ENCODE measurements at regions not wholly inside any gene's neighbourhood (a gene's known extent, or its start where the extent isn't known, plus 50 kb on each side); places are given as distances from the start of the nearest gene placed in this dataset.

DNA sequence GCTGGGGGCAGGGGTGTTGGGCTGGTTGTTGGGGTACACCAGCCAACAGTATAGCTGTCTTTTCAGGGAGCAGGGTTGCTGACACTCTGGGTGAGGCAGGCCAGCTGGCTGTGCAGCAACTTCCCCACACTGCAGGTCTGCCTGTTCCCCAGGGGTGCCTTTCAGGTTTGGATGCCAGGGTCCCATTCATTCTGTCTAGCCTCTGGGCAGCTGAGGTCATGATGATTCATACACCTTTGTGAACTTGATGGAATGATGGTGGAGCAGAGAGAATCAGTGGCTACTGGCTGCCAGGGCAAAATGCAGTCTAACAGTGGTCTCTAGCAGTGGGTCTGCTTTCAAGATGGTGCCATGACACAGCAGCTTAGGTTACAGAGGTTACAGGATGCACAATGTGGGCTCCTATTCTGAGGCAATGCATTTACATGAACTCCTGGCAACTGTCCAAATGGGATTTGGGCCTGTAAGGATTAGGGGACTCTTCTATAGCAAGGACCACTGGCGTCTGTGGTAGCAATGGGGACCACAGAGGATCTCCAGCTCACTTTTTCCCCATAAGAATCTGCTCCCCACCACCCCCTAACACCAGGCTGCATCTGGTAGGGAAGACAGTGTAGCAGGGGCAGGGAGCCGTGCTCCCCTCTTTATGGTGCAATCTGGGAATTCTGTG is 103.7 kb downstream of the FEM1C start:
- Histone ChIP-seq H3K27me3 (ENCODE audit: control insufficient read depth in 1 of 2, insufficient read depth in 2 of 2, low read length in 2 of 2) (peaks cover 5% of the 10 kb centered on the region in 2 experiments), H3K36me3 (ENCODE audit: insufficient read depth, low read length) (no peaks in the 10 kb centered on the region), H3K4me3 (ENCODE audit: low read length) (no peak overlapping the region), H3K4me1 (ENCODE audit: insufficient read depth, low read length) (no peaks in the 10 kb centered on the region), H3K27ac (ENCODE audit: low read depth in 1 of 2, low read length in 2 of 2) (no peak overlapping the region), H3K9me3 (ENCODE audit: control insufficient read depth in 1 of 2, insufficient read depth in 1 of 2, low read length in 2 of 2) (peaks cover 7 to 13% of the 10 kb centered on the region in 2 experiments)
- Mint-ChIP-seq H3K27me3 (peaks cover 38% of the 10 kb centered on the region), H3K4me1 (ENCODE audit: low read depth) (no peaks in the 10 kb centered on the region), H3K36me3 (ENCODE audit: low read depth) (no peaks in the 10 kb centered on the region), H3K4me3 (no peak overlapping the region), H3K9me3 (peaks cover 18% of the 10 kb centered on the region), H3K27ac (no peak overlapping the region)
- intact Hi-C loops (cut with DNase I, micrococcal nuclease): no loop called here
- CTCF ChIA-PET: no interaction called here
- ATAC-seq (ENCODE audit: poor library complexity) (no peak), DNase-seq (no peak)
- TF ChIP-seq, protein P1, sequence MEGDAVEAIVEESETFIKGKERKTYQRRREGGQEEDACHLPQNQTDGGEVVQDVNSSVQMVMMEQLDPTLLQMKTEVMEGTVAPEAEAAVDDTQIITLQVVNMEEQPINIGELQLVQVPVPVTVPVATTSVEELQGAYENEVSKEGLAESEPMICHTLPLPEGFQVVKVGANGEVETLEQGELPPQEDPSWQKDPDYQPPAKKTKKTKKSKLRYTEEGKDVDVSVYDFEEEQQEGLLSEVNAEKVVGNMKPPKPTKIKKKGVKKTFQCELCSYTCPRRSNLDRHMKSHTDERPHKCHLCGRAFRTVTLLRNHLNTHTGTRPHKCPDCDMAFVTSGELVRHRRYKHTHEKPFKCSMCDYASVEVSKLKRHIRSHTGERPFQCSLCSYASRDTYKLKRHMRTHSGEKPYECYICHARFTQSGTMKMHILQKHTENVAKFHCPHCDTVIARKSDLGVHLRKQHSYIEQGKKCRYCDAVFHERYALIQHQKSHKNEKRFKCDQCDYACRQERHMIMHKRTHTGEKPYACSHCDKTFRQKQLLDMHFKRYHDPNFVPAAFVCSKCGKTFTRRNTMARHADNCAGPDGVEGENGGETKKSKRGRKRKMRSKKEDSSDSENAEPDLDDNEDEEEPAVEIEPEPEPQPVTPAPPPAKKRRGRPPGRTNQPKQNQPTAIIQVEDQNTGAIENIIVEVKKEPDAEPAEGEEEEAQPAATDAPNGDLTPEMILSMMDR (IDR thresholded peaks at IDR 0.05): no peak
- POLR2A ChIA-PET: no interaction called here

DNA sequence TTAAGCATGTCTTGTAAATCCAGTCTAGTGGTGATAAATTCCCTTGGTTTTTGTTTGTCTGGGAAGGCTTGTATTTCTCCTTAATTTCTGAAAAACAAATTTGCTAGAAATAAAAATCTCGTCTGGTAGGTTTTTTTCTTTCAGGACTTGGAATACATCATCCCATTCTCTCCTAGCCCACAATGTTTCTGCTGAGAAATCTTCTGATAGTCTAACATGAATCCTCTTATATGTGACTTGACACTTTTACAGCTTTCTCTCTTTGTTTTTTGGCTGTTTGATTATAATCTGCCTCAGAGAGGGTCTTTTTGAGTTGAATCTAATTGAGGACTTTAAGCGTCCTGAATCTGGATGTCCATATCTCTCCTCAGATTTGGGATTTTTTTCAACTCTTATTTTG is 104.9 kb downstream of the FEM1C start:
- ChIA-PET CTCF (no interaction called here), POLR2A (no interaction called here)
- Mint-ChIP-seq H3K4me3 (no peak overlapping the region), H3K27ac (no peak overlapping the region), H3K9me3 (peaks cover 18% of the 10 kb centered on the region), H3K4me1 (ENCODE audit: low read depth) (no peaks in the 10 kb centered on the region), H3K27me3 (peaks cover 40% of the 10 kb centered on the region), H3K36me3 (ENCODE audit: low read depth) (no peaks in the 10 kb centered on the region)
- no peak overlapping the region for H3K27ac ChIP-seq (ENCODE audit: low read depth in 1 of 2, low read length in 2 of 2)
- H3K4me3 ChIP-seq (ENCODE audit: low read length): no peak overlapping the region
- DNase-seq (no peak), ATAC-seq (ENCODE audit: poor library complexity) (no peak)
- TF ChIP-seq, protein P1 (IDR thresholded peaks at IDR 0.05): no peak
- H3K9me3 ChIP-seq (ENCODE audit: control insufficient read depth in 1 of 2, insufficient read depth in 1 of 2, low read length in 2 of 2): peaks cover 7 to 13% of the 10 kb centered on the region in 2 experiments
- peaks cover 5% of the 10 kb centered on the region in 2 experiments for H3K27me3 ChIP-seq (ENCODE audit: control insufficient read depth in 1 of 2, insufficient read depth in 2 of 2, low read length in 2 of 2)
- no peaks in the 10 kb centered on the region for H3K36me3 ChIP-seq (ENCODE audit: insufficient read depth, low read length)
- intact Hi-C loops (cut with DNase I, micrococcal nuclease): no loop called here
- no peaks in the 10 kb centered on the region for H3K4me1 ChIP-seq (ENCODE audit: insufficient read depth, low read length)

DNA sequence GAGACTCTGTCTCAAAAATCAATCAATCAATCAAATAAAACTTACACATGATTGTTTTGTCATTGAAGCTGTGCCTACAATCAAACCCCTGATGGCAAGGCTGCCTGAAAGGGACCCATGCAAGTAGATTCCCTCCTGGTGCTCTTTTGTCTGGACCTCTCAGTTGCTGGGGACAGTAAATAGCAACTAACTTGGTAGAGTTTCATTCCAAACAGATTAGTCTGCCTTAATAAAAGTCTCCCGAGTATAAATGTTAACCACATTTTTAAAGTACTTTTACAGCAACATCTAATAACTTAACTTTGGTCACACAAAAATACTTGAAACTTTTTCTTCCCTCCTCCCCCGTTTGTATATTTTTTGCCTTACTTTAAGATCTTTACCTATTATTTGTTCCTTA is 105.5 kb downstream of the FEM1C start:
- ATAC-seq (ENCODE audit: poor library complexity) (no peak), DNase-seq (no peak)
- H3K27me3 Mint-ChIP-seq: peaks cover 40% of the 10 kb centered on the region
- Histone ChIP-seq H3K36me3 (ENCODE audit: insufficient read depth, low read length) (no peaks in the 10 kb centered on the region), H3K4me3 (ENCODE audit: low read length) (no peak overlapping the region), H3K27ac (ENCODE audit: low read depth in 1 of 2, low read length in 2 of 2) (no peak overlapping the region), H3K9me3 (ENCODE audit: control insufficient read depth in 1 of 2, insufficient read depth in 1 of 2, low read length in 2 of 2) (peaks cover 7 to 13% of the 10 kb centered on the region in 2 experiments), H3K27me3 (ENCODE audit: control insufficient read depth in 1 of 2, insufficient read depth in 2 of 2, low read length in 2 of 2) (peaks cover 5% of the 10 kb centered on the region in 2 experiments), H3K4me1 (ENCODE audit: insufficient read depth, low read length) (no peaks in the 10 kb centered on the region)
- no peak overlapping the region for H3K27ac Mint-ChIP-seq
- H3K4me3 Mint-ChIP-seq: no peak overlapping the region
- H3K4me1 Mint-ChIP-seq (ENCODE audit: low read depth): no peaks in the 10 kb centered on the region
- intact Hi-C loops (cut with DNase I, micrococcal nuclease): no loop called here
- ChIA-PET POLR2A (no interaction called here), CTCF (no interaction called here)
- H3K36me3 Mint-ChIP-seq (ENCODE audit: low read depth): no peaks in the 10 kb centered on the region
- H3K9me3 Mint-ChIP-seq: peaks cover 18% of the 10 kb centered on the region
- TF ChIP-seq, protein P1 (IDR thresholded peaks at IDR 0.05): no peak
